Calu3 (cell line): ENCODE measurements at regions not wholly inside any gene's neighbourhood (a gene's known extent, or its start where the extent isn't known, plus 50 kb on each side); places are given as distances from the start of the nearest gene placed in this dataset.

ENCODE experiments used
- BruUV-seq: library from RNA; stranded (reverse); fragments of 400-500 nt; replicated peaks from 2 replicates; lab custom pipeline; 2021; lab: Mats Ljungman, UMichigan
- CTCF ChIA-PET: fragments of 300-600 bp; sonication (Branson Sonifier 250); formaldehyde crosslinking; loops from one replicate; lab custom pipeline; 2022; ENCODE audit warnings: antibody characterized with exemption; lab: Charles Lee
- DNase-seq: peaks from one replicate; pipeline ENCODE4 v3.0.0; 2022
- H3K27ac Mint-ChIP-seq: one replicate; pipeline ENCODE4 v1.8.0; 2022; ENCODE audit warnings: mixed read lengths; ENCODE audit not compliant: unreplicated experiment
- H3K27me3 Mint-ChIP-seq: one replicate; pipeline ENCODE4 v1.8.0; 2022; ENCODE audit warnings: mixed read lengths; ENCODE audit not compliant: unreplicated experiment
- H3K36me3 Mint-ChIP-seq: one replicate; pipeline ENCODE4 v1.8.0; 2022; ENCODE audit warnings: mild to moderate bottlenecking, moderate library complexity, mixed read lengths; ENCODE audit not compliant: insufficient read depth, unreplicated experiment
- H3K4me1 Mint-ChIP-seq: one replicate; pipeline ENCODE4 v1.8.0; 2022; ENCODE audit warnings: mild to moderate bottlenecking, low read depth, mixed read lengths; ENCODE audit not compliant: unreplicated experiment
- H3K4me3 Mint-ChIP-seq: one replicate; pipeline ENCODE4 v1.8.0; 2022; ENCODE audit warnings: mild to moderate bottlenecking, low read depth, moderate library complexity, mixed read lengths; ENCODE audit not compliant: unreplicated experiment
- H3K9me3 Mint-ChIP-seq: one replicate; pipeline ENCODE4 v1.8.0; 2022; ENCODE audit warnings: low read depth, mixed read lengths; ENCODE audit not compliant: unreplicated experiment
- intact Hi-C: fragments of 100-400 bp; cut with micrococcal nuclease; formaldehyde crosslinking; loops from one replicate; pipeline ENCODE4 v1.10.0; 2022; ENCODE audit not compliant: unreplicated experiment
- TF ChIP-seq, protein P1 (sequence below): fragments of 200-600 bp; IDR thresholded peaks from one replicate; pipeline ENCODE4 v1.8.0; 2022; ENCODE audit warnings: antibody characterized with exemption; ENCODE audit not compliant: unreplicated experiment

GRCh38 chr10:107553470-107553869 is 389.0 kb upstream of the SORCS1 start:
- intact Hi-C loops, result no loop called here
- peaks cover 1% of the 10 kb centered on the region for H3K9me3 Mint-ChIP-seq
- H3K27ac Mint-ChIP-seq, result no peak overlapping the region
- no peak for DNase-seq
- TF ChIP-seq, protein P1, sequence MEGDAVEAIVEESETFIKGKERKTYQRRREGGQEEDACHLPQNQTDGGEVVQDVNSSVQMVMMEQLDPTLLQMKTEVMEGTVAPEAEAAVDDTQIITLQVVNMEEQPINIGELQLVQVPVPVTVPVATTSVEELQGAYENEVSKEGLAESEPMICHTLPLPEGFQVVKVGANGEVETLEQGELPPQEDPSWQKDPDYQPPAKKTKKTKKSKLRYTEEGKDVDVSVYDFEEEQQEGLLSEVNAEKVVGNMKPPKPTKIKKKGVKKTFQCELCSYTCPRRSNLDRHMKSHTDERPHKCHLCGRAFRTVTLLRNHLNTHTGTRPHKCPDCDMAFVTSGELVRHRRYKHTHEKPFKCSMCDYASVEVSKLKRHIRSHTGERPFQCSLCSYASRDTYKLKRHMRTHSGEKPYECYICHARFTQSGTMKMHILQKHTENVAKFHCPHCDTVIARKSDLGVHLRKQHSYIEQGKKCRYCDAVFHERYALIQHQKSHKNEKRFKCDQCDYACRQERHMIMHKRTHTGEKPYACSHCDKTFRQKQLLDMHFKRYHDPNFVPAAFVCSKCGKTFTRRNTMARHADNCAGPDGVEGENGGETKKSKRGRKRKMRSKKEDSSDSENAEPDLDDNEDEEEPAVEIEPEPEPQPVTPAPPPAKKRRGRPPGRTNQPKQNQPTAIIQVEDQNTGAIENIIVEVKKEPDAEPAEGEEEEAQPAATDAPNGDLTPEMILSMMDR, result no peak
- no TSS peak for BruUV-seq
- H3K4me3 Mint-ChIP-seq, result no peak overlapping the region
- H3K4me1 Mint-ChIP-seq, result no peaks in the 10 kb centered on the region
- H3K27me3 Mint-ChIP-seq, result no peaks in the 10 kb centered on the region
- no peaks in the 10 kb centered on the region for H3K36me3 Mint-ChIP-seq
- CTCF ChIA-PET, result no interaction called here

DNA sequence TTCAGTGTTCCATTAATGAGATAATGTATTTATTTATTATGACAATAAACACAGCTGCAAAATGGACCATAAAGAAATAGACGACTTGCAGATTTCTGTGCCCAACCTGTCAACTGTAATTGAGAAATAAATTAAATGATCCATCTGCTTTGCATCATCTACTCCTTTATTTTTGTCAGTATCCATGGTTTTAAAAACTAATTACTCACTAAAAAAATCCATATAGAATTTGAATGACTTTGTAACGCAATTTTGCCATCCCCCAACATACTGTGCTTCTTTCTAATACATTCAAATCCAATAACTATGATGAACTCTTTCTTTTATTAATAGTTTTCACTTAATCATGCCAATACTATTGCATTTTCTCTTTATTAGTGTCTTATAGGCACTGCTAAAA is 388.5 kb upstream of the SORCS1 start:
- intact Hi-C loops, result no loop called here
- Mint-ChIP-seq H3K4me3 (no peak overlapping the region), H3K27me3 (no peaks in the 10 kb centered on the region), H3K4me1 (no peaks in the 10 kb centered on the region), H3K36me3 (no peaks in the 10 kb centered on the region), H3K27ac (no peak overlapping the region), H3K9me3 (peaks cover 2% of the 10 kb centered on the region)
- DNase-seq, result no peak
- BruUV-seq, result no TSS peak
- TF ChIP-seq, protein P1, result no peak
- CTCF ChIA-PET, result no interaction called here

- H3K27me3 Mint-ChIP-seq, result no peaks in the 10 kb centered on the region
- intact Hi-C loops, result no loop called here
- no peaks in the 10 kb centered on the region for H3K4me1 Mint-ChIP-seq
- CTCF ChIA-PET, result no interaction called here
- TF ChIP-seq, protein P1, result no peak
- H3K36me3 Mint-ChIP-seq, result no peaks in the 10 kb centered on the region
- H3K4me3 Mint-ChIP-seq, result no peak overlapping the region
- no TSS peak for BruUV-seq
- peaks cover 4% of the 10 kb centered on the region for H3K9me3 Mint-ChIP-seq
- no peak for DNase-seq
- H3K27ac Mint-ChIP-seq, result no peak overlapping the region
These were observed 383.8 kb upstream of the SORCS1 start for GRCh38 chr10:107548301-107548700.

DNA sequence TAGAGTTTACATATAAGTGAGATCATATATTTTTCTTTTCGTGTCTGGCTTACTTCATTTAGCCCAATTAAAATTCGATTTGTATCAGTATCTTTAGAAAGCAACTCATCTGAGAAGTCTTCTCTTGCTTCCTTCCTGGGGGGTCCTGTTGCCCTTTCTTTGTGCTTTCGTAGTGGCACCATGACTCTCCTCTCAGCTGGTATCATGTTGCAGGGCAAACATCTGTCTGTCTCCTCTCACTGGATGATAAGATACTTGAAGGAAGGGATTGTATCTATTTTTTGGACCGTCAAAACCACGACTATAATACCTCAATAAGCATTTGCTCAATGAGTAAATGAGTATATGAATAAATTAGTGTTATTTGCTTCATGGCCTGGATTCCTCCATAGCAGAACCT is 382.5 kb upstream of the SORCS1 start:
- Mint-ChIP-seq H3K9me3 (peaks cover 4% of the 10 kb centered on the region), H3K27ac (no peak overlapping the region), H3K27me3 (no peaks in the 10 kb centered on the region), H3K4me1 (no peaks in the 10 kb centered on the region), H3K4me3 (no peak overlapping the region), H3K36me3 (no peaks in the 10 kb centered on the region)
- intact Hi-C loops, result no loop called here
- BruUV-seq, result no TSS peak
- CTCF ChIA-PET, result no interaction called here
- TF ChIP-seq, protein P1, result no peak
- DNase-seq, result no peak

DNA sequence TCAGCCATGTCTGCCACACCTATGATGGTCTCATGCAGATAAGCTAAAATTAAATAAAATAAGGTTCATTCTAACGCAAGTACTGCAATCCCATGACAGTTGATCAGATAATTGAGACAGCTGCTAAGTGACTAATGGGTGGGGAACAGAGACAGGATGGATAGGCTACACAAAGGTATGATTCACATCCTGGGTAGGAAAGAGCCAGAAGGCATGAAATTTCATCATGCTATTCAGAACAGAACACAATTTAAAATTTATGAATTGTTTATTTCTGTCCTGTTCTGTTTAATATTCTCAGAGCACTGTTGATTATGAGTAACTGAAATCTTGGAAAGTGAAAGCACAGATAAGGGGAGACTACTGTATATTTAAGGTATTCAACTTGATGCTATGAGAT is 381.8 kb upstream of the SORCS1 start:
- no peak overlapping the region for H3K4me3 Mint-ChIP-seq
- BruUV-seq, result no TSS peak
- H3K36me3 Mint-ChIP-seq, result no peaks in the 10 kb centered on the region
- H3K9me3 Mint-ChIP-seq, result peaks cover 4% of the 10 kb centered on the region
- TF ChIP-seq, protein P1, result no peak
- no peak for DNase-seq
- no peak overlapping the region for H3K27ac Mint-ChIP-seq
- H3K4me1 Mint-ChIP-seq, result no peaks in the 10 kb centered on the region
- CTCF ChIA-PET, result no interaction called here
- no peaks in the 10 kb centered on the region for H3K27me3 Mint-ChIP-seq
- intact Hi-C loops, result no loop called here
